HG02840 (cell line): ENCODE measurements at regions not wholly inside any gene's neighbourhood (a gene's known extent, or its start where the extent isn't known, plus 50 kb on each side); places are given as distances from the start of the nearest gene placed in this dataset.

Source experiments
- ATAC-seq: cut with Tn5 transposase; IDR thresholded peaks from one replicate; pipeline ENCODE4 v1.9.1; 2021; ENCODE audit warnings: mild to moderate bottlenecking, moderate library complexity, moderate number of reproducible peaks; ENCODE audit not compliant: unreplicated experiment, low FRiP score

GRCh38 chr18:27769152-27769551 is 407.8 kb downstream of the CDH2 start:
- no peak for ATAC-seq

- no peak for ATAC-seq
These were observed 413.0 kb downstream of the CDH2 start for GRCh38 chr18:27763936-27764335.

GRCh38 chr18:27763341-27763740 is 413.6 kb downstream of the CDH2 start:
- ATAC-seq: no peak

GRCh38 chr18:27762054-27762453 is 414.9 kb downstream of the CDH2 start:
- no peak for ATAC-seq

- no peak for ATAC-seq
These were observed 424.0 kb downstream of the CDH2 start for GRCh38 chr18:27752944-27753343.

- no peak for ATAC-seq
These were observed 426.0 kb downstream of the CDH2 start for GRCh38 chr18:27750923-27751322.

GRCh38 chr18:27750014-27750413 is 426.9 kb downstream of the CDH2 start:
- ATAC-seq: no peak

GRCh38 chr18:27749194-27749593 is 427.7 kb downstream of the CDH2 start:
- no peak for ATAC-seq

GRCh38 chr18:27746241-27746640 is 430.7 kb downstream of the CDH2 start:
- ATAC-seq: no peak

- ATAC-seq: no peak
These were observed 441.8 kb downstream of the CDH2 start for GRCh38 chr18:27735117-27735516.

GRCh38 chr18:27731211-27731610 is 445.7 kb downstream of the CDH2 start:
- no peak for ATAC-seq

- ATAC-seq: no peak
These were observed 448.3 kb downstream of the CDH2 start for GRCh38 chr18:27728659-27729058.

GRCh38 chr18:27724362-27724761 is 452.6 kb downstream of the CDH2 start:
- no peak for ATAC-seq

GRCh38 chr18:27723168-27723567 is 453.8 kb downstream of the CDH2 start:
- ATAC-seq: no peak

- no peak for ATAC-seq
These were observed 457.2 kb downstream of the CDH2 start for GRCh38 chr18:27719680-27720079.

- ATAC-seq: no peak
These were observed 459.1 kb downstream of the CDH2 start for GRCh38 chr18:27717816-27718215.

GRCh38 chr18:27717250-27717649 is 459.7 kb downstream of the CDH2 start:
- no peak for ATAC-seq

GRCh38 chr18:27715751-27716150 is 461.2 kb downstream of the CDH2 start:
- no peak for ATAC-seq

- ATAC-seq: no peak
These were observed 463.2 kb downstream of the CDH2 start for GRCh38 chr18:27713738-27714095.

GRCh38 chr18:27713037-27713737 is 463.7 kb downstream of the CDH2 start:
- no peak for ATAC-seq

- ATAC-seq: no peak
These were observed 464.9 kb downstream of the CDH2 start for GRCh38 chr18:27712066-27712465.

- ATAC-seq: no peak
These were observed 465.5 kb downstream of the CDH2 start for GRCh38 chr18:27711382-27711781.

- no peak for ATAC-seq
These were observed 467.6 kb downstream of the CDH2 start for GRCh38 chr18:27709344-27709743.
